DOHH2 (cell line): ENCODE measurements at regions not wholly inside any gene's neighbourhood (a gene's known extent, or its start where the extent isn't known, plus 50 kb on each side); places are given as distances from the start of the nearest gene placed in this dataset.

Experiments used
- CTCF ChIP-seq: fragments of 200-600 bp; sonication (generic); IDR thresholded peaks from one replicate; pipeline ENCODE4 v1.5.1; 2014; ENCODE audit warnings: antibody characterized with exemption, mild to moderate bottlenecking, low read depth, low read length; ENCODE audit not compliant: poor library complexity, severe bottlenecking
- EZH2phosphoT487 ChIP-seq: fragments of 200-600 bp; sonication (generic); IDR thresholded peaks from 2 replicates; pipeline ENCODE4 v1.6.1; 2017; ENCODE audit warnings: borderline replicate concordance, mild to moderate bottlenecking, antibody characterized with exemption, low read length, moderate library complexity, mixed read lengths

- TF ChIP-seq EZH2phosphoT487 (no peak), CTCF (no peak)
Observed at GRCh38 chr7:66542049-66542448, 86.6 kb upstream of the KCTD7 start.
